ENCODE measurements at regions not wholly inside any gene's neighbourhood (a gene's known extent, or its start where the extent isn't known, plus 50 kb on each side); places are given as distances from the start of the nearest gene placed in this dataset.
"Not testable (repeated sequence)": the region's sequence is repeated elsewhere in the genome, so short reads cannot be mapped to it uniquely, and the experiment has no call there.

DNA sequence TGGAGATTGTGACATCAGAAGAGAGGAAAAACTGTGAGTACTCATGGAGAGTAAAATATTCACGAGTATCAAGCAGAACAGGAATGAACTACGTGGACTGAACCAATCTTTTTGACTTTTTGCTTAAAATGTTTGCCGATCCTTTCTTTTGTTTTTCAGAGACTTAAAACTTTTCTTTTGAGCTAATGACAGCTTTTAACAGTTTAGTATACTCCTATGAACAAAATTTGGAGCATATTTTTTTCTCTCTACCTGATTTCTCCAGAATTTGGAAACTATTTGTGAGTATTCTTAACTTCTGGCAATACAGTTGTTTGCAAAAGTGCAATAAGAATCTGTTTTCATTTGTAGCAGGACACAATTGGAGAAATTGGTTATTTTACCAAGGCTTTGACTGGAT, 786.3 kb downstream of the SORCS1 start:
- no peak for DNase-seq

DNA sequence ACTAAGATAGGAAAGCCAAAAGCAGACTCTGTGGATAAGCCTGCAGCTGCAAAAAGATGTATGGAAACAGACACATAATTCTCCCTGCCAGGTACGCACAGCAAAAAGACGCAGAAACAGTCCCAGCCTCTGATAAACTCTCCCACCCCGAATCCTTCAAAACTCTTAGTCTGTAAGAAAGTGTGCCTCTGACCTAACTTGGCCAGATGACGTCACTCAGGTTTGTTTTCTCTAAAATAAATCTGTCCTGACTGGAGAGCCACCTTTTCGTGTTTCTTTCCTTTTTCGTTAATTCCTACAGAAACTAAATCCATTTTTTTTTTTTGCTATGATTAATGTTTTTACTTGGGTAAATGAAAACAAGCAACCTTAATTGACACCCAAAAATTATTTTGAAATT, 793.8 kb downstream of the SORCS1 start:
- DNase-seq = no peak

DNA sequence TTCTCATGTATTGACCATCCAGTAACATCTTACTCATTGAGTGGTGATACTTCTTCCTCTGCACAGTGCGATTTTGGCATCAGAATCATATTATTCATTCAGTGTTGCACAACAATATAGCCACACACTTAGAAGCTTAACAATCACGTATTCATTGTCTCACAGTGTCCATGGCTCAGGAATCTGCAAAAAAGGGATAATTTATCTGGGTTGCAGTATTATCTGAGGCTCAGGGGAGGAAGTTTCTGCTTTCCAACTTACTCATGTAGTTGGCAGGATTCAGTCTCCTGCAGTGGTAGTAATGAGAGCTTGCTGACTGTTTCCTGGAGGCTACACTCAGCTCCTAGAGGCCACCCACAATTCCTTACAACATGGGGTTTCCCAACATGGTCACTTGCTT, 803.6 kb downstream of the SORCS1 start:
- DNase-seq = no peak

DNA sequence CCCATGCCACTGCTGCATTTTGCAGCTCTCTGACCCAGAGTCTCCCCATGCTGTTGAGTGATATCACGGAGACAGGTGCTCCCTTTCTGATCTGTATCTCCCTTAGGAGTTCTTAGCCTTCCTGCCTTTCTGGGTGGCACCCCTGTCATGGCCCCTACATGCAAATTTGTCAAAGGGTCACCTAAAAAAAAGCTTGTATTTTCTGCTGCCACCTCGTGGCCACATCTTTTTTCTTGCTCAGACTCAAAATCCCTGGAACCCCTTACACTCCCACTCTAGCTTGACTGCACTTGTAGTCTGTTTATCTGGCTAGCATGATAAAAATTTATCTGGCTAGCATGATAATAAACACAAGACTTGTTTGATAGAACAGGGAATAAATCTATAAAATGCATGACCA, 809.1 kb downstream of the SORCS1 start:
- no peak for DNase-seq

DNA sequence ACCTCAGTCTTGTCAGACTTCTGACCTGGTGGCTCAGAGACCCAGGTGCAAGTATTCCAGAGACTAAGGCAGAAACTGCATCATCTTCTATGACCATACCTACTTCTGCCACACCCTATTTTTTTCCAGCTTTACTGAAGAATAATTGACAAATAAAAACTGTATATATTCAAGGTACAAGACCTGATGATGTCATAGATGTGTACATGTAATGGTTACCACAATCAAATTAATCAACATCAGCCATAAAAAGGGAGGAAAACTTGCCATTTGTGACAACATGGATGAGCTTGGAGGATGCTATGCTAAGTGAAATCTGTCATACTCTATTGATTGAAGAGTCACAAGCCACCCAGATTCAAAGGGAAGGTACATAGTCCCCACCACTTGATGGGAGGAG, 815.6 kb downstream of the SORCS1 start:
- DNase-seq = no peak

DNA sequence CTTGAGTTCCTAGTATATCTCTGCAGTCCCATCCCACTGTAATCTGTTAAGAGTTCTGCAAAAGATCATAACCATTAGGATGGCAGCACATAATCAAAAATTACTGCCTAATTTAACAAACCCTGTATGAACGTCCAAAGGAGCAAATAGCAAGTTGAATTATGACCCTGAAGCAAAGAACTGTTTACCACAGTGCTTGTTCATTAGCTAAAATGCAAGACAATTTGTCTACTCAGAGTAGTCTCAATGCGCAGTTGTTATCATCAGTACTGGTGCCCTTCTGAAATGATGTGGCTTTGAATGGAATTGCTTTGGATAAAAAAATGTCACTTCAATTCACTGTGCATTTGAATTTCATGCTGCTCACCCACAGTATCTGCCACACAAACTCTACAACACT, 817.0 kb downstream of the SORCS1 start:
- DNase-seq = no peak

DNA sequence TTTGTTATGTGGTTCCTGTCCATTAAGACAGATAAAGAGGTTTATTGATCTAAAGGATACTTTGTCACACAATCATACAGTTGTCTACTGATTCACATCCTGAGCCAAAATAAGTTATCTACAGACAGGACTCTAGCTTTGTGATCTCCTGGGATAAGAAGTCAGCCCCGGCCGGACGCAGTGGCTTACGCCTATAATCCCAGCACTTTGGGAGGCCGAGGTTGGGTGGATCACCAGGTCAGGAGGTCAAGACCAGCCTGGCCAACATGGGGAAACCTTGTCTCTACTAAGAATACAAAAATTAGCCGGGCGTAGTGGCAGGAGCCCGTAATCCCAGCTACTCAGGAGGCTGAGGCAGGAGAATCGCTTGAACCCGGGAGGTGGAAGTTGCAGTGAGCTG, 821.0 kb downstream of the SORCS1 start:
- not testable (repeated sequence) for DNase-seq

DNA sequence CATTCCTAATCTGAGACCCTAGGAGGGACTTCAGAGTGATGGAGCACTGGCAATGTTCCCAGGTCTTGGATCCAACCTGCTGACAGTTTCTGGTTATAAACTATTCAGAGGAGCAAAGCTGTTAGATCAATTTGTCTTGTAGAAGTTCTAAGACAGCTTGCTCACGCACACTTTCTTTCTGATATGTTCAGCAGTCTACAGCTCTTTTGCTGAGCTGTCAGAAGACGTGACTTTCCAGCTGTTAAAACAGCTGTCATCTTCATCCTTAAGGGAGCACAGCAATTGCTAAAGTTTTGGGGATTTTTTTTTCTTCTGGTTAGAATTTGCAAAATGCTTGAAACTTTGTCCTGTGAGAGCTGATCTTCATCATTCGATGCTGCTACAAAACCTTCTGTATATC, 823.1 kb downstream of the SORCS1 start:
- DNase-seq = no peak

DNA sequence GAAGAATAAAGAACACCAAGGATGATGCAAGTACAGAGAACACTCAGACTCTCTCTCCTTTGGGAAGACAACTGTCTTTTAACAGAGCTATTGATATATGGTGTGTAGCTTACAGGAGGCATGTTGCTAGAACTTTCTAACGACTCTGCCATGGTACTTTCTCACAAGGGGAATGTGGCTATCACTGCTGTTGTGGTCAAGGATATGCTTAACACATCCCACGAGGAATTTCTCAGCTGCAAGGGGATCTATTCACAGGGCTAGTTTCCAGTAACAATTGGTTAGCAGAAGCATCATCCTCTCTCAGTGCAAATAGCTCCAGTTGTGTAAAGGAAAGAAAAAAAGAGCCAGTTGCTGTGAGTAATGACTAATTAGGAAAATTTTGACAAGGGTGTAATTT, 826.0 kb downstream of the SORCS1 start:
- DNase-seq = no peak

DNA sequence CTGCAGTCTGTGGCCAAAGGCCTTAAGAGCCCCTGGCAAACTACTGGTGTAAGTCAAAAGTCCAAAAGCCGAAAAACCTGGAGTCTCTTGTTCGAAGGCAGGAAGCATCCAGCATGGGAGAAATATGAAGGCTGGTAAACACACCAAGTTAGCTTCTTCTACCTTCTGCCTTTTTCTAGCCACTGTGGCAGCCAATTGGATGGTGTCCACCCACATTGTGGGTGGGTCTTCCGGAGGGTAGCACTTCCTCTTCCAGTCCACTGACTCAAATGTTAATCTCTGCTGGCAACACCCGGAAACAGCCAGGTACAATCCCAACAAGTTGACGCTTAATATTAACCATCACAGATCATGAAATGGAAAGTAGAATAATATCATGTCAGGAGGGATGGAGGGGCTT, 827.6 kb downstream of the SORCS1 start:
- no peak for DNase-seq

DNA sequence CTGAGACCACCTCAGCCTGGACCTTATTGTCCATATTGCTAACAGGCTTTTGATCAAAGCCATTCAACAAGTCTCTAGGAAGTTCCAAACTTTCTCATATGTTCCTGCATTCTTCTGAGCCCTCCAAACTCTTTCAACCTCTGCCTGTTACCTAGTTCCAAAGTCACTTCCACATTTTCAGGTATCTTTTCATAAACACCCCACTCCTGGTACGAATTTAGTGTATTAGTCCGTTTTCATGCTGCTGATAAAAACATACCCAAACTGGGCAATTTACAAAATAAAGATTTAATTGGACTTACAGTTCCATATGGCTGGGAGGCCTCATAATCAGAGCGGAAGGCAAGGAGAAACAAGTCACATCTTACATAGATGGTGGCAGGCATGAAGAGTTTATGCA, 836.8 kb downstream of the SORCS1 start:
- no peak for DNase-seq

DNA sequence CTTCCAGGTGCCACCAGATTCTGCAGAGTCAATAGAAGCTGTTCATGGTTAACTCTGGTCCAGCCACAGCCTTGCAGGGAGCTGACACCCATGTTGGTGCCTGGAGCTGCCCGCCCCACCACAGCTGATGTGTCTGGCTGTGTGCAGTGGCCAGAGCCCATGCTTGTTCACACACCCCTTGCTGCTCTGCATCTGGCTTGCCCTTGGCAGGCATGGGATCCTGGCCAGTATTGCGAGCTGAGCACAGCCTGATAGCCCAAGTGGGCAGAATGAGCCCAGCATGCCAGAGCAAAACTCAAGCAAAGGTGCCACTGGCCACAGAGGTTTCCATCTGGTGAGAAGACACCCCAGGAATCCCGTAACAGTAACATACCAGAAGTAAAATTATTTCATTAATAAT, 843.6 kb downstream of the SORCS1 start:
- DNase-seq = no peak

DNA sequence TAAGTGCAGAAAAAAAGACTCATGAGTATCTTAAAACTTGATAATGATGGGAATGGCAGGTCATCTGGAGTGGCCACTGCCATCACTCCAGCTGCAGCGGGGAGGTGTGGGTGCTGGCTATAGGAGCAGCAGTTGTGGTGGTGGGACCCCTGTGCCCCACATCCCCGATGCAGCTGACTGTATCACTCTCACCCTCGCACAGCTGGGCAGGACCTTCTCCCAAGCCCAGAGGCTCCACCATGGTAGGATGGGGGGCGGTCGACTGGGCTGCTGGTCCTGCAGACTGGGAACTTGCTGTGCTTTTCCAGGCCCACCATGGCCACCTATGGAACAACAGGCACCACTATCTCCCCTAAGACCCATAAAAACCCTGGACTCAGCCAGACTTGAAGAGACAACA, 844.4 kb downstream of the SORCS1 start:
- DNase-seq = no peak

DNA sequence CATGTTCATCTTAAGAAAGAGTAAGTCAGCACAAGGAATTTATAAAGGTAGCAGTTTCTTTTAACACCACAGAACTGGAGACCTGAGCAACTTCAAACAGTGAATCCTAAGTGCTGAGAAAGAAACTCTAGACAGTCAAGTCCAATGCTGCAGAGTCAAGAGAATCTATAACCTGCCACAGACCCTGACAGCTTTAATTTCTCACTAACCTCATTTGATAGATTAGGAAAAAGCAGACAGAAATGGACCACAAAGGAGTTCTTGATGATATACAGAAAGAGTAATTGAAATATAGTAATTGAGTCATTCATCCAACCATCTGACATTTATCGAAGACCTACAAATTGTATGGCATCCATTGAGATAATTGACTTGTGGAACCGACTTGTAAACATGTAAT, 847.0 kb downstream of the SORCS1 start:
- no peak for DNase-seq

DNA sequence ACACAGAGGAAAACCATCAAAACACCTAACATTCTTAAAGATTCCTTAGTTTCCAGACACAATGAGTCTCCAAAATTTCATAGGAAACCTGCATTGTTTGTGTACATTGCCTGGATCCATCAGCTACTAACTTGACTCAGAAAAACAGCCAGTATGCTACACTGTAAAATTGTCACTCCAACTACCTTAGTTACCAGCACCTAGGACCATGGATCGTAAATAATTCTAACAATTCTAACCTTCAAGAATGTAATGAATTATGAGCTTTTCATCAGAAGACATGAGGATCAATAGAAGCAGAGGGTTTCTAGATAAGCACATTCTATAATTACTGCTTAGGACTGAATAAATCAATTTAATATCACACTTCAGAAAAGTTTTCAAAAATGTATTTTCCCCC, 851.5 kb downstream of the SORCS1 start:
- DNase-seq = no peak

DNA sequence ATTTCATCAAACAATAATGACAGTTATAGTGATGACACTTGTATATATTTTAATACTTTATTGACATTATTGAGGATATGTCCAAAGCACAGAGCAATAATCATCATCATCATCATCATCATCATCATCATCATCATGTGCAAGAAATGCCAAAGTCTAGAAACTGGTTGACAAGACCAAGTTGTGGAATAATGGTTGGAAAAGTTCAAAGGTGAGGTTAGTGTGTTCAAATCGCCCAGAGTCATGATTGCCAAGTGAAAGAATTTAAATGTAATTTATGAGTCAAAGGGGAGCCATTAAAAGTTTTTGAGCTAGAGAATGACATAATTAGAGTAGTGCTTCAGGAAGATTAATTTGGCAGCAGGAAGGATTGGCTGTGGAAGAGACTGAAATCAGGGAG, 852.4 kb downstream of the SORCS1 start:
- DNase-seq = no peak

DNA sequence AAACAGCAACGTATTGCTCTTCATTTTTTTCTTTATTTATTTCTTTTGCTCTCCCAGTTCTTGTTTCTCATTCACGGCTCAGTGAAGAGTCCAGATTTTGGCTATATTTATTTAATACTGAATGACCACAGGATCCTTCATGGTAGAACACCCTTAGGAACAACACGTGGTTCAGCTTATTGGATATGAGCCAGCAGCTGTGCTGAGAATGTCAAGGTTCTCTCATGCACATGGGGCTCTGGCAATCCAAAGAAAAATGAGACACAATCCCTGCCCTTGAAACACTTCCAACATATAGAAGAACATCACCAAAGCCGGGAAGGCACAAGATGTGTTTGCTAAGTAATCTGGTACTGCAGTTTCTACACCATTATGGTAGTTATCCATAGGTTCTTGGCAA, 852.9 kb downstream of the SORCS1 start:
- no peak for DNase-seq

DNA sequence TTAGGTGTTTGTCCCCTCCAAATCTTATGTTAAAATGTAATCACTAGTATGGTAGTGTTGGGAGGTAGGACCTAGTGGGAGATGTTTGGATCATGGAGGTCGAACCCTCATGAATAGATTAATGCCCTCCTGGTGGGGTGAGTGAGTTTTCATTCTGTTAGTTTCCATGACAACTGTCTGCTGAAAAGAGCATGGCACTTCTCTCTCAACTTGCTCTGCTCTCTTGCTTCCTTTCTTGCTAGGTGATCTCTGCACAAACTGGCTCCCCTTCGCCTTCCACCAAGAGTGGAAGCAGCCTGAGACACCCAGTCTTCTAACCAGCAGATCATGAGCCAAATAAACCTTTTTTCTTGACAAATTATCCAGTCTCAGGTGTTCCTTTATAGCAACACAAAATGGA, 853.9 kb downstream of the SORCS1 start:
- DNase-seq = no peak

DNA sequence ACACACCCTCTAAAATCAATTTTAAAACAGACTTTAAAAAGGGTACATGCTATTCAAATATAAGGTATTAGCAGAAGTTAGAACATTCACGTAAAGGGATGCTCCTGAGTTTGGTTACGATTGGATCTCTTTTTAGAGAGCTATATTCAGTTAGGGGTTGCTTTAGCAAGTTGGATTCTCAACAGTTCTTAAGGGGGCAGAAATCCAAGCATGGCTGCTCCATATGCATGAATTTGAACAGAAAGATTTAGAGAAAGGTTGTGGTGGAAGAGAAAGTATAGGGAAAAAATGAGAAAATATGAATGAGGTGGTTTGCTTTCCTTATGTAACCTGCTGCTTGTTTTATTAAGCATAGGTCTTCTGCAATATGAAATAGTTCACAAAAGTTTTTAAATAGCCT, 855.1 kb downstream of the SORCS1 start:
- no peak for DNase-seq

DNA sequence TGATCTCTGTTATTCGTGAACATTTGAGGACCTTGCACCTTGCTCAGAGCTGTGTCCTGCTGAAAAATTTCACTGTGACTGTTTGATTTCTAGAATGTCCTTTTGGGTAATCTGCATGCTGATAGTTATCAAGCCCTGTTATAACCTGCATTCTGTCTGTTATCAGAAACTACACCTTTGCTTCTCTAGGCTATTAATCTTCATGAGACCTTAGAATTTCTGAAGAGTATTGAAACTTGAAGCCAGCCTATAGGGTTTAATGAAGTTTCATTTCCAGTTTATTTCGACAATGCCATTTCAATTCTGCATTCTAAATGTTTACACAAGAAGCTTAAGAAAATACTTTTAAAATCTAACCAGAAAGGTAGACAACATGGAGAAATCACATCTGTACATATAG, 856.2 kb downstream of the SORCS1 start:
- DNase-seq = no peak

DNA sequence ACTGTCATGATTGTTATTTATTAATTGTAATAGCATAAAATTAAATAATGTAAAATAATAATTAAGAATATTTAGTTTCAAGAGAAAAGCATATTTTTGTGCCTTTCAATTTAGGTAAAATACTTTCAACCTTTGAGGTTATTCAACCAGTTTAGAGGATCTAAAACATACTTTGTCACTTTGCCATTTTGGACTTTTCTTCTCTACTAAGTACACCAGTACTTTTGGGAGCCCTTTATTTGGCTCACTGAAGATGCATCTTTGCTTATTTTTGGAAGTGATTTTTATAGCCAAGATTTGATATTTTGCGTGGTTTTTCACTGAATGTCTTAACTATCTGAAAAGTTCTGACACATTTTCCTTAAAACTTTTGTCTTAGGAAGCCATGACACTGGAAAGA, 860.5 kb downstream of the SORCS1 start:
- DNase-seq = no peak

DNA sequence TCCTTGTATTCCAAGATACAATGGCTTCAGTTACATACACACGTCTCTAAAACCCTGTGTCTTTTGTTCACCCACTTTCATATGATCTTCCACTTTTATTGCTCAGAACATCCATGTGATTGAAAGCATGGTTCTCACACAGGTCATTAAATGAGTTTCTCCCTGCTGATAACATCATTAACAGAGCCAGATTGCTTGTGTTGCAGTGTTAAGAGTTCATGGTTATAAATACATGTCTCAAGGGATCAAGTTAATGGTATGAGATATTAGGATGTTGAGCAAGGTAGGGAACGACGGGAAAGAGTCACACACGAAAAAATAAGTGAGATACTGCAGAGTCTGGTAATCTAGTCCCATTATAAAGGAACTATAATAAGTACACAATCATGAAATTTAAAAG, 861.5 kb downstream of the SORCS1 start:
- no peak for DNase-seq

DNA sequence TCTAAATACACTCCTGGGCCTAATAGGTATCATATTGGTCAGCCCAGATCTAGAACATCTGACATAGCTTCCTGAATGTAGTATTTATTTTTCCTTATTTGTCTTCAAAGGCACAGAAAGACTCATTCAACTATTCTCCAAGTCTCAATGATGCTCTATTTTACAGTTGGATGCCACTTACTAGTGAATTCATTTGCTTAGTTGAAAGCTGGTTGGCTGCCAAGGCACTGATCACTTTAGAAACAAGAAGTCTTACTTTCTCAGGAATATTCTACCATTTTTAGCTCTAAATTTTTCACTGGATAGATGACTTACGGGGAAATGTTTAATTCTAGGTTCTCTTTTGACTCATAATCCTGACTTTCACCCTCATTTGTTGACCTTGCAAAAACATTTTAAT, 863.4 kb downstream of the SORCS1 start:
- no peak for DNase-seq

DNA sequence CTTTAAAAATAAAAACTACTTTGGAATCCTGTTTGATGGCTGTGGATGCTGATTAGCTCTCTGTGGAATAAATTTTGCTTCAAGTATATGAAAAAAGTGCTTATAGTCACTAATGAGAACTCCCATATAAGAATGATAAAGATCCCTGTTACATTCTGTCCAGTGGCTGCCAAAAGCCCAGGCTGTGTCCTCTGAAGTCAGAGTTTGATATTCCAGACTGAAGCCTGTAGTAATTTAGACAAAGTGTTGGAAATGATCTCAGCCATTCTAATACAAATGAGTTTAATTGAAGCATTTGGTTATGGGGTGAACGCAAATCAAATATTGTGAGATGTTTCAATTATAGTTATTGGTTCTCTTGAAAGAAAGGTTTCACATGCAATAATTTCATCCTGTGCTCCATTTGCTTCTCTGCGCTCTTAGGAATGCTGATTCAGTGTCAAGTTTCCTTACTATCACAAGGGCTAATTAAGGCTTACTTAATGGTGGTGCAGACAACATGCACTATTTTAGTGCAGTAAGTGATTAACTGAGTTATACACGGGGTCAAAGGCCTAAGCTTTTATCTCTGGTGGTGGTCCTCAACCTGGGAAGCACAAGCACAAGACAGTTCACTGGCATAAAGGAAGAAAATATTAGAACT, 867.6 kb downstream of the SORCS1 start:
- no peak for DNase-seq

DNA sequence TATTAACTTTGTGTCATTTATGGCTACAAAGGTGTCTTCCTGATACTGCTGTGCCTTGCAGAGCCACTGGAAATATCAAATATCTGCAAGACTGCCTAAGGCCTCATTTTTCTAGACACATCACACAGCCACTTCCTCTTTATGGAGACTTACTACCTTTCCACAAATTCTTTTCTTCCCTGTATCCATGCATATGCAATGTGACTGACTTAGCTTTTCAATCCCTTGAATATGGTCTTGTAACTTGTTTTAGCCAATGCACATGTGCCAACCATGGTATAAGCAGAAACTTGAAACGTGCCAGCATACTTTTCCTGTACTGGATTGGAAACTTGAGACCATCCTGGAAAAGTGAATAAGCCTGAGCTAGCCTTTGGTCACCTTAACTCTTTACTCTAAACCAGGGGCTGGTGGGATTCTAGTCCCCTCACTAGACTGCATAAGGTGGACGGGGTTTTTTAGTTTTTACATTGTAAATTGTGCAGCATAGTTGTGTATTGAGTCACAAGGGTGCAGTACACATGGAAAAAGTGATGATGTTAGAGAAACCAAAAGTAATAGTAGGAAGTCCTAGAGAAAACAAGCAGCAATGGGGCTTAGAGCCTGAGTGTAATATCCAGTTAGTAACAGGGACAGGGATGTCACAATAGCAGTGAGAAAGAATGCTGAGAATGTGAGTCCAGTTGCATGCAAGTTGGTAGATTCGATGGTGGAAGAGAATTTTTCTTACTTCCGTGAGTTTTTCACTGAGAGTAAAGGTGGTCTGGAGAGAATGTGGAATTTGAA, 879.5 kb downstream of the SORCS1 start:
- DNase-seq = no peak
